ENCODE measurements at regions not wholly inside any gene's neighbourhood (a gene's known extent, or its start where the extent isn't known, plus 50 kb on each side); places are given as distances from the start of the nearest gene placed in this dataset.

GRCh38 chr13:82136880-82137279 is 1745.4 kb downstream of the SLITRK1 start:
- Histone ChIP-seq H2BK15ac (ENCODE audit: low read depth, low read length) (no peak overlapping the region), H4K8ac (ENCODE audit: low read depth in 2 of 2, low read length in 2 of 2) (no peak overlapping the region), H3K4me2 (ENCODE audit: low read depth, low read length) (no peak overlapping the region), H3K9me3 (ENCODE audit: control insufficient read depth, insufficient read depth, low read length) (no peaks in the 10 kb centered on the region; the same call in 1 of the 2 replicates), H3K79me1 (ENCODE audit: low read depth in 1 of 2, low read length in 2 of 2) (no peaks in the 10 kb centered on the region), H4K20me1 (ENCODE audit: insufficient read depth, low read length) (no peaks in the 10 kb centered on the region), H4K91ac (ENCODE audit: insufficient read depth, low read depth, low read length) (no peak overlapping the region), H4K5ac (ENCODE audit: low read depth, low read length) (no peak overlapping the region), H3K4me3 (ENCODE audit: insufficient read depth, low read depth, low read length) (no peak overlapping the region), H3K14ac (replicated peaks; ENCODE audit: low read depth, low read length) (no peak overlapping the region), H3K56ac (ENCODE audit: extremely low read depth, insufficient read depth, low read length) (no peak overlapping the region), H3K27me3 (ENCODE audit: control insufficient read depth, insufficient read depth, low read length) (no peaks in the 10 kb centered on the region), H3K18ac (ENCODE audit: low read depth, low read length) (no peak overlapping the region), H2BK5ac (ENCODE audit: low read depth, low read length, poor library complexity, severe bottlenecking) (no peak overlapping the region), H3K27ac (ENCODE audit: insufficient read depth, low read length) (no peak overlapping the region), H3K4me1 (ENCODE audit: control insufficient read depth, insufficient read depth, low read length) (no peaks in the 10 kb centered on the region), H2BK20ac (ENCODE audit: low read depth, low read length) (no peak overlapping the region), H3K9me1 (ENCODE audit: insufficient read depth, low read length) (no peaks in the 10 kb centered on the region), H3K36me3 (ENCODE audit: control insufficient read depth, insufficient read depth, low read length) (no peaks in the 10 kb centered on the region), H2AFZ (replicated peaks; ENCODE audit: low read length, poor library complexity) (no peak overlapping the region), H2AK5ac (ENCODE audit: low read depth, low read length) (no peak overlapping the region), H3K9ac (ENCODE audit: low read depth, low read length) (no peak overlapping the region), H2AK9ac (replicated peaks; ENCODE audit: low read depth, low read length, poor library complexity) (no peak overlapping the region), H3K23ac (ENCODE audit: low read depth, low read length) (no peak overlapping the region), H3K4ac (ENCODE audit: low read depth, low read length) (no peak overlapping the region), H2BK120ac (ENCODE audit: low read depth, low read length) (no peak overlapping the region)
- CTCF ChIA-PET, result no interaction called here
- POLR2A ChIA-PET (ENCODE audit: unreplicated experiment), result no interaction called here
- TF ChIP-seq SMC3 (IDR thresholded peaks at IDR 0.05; ENCODE audit: low read depth, low read length) (no peak), POLR2A (IDR thresholded peaks at IDR 0.05; ENCODE audit: low read depth, low read length) (no peak), NFE2L2 (IDR thresholded peaks at IDR 0.05; ENCODE audit: low read depth, low read length) (no peak), MAZ (IDR thresholded peaks at IDR 0.05; ENCODE audit: borderline replicate concordance, low read depth, low read length) (no peak), FOS (IDR thresholded peaks at IDR 0.05; ENCODE audit: low read depth, low read length) (no peak), RFX5 (IDR thresholded peaks at IDR 0.05; ENCODE audit: low read depth, low read length) (no peak), CEBPB (IDR thresholded peaks at IDR 0.05; ENCODE audit: low read depth, low read length) (no peak), RAD21 (IDR thresholded peaks at IDR 0.05; ENCODE audit: low read length) (no peak)
- TF ChIP-seq, protein P1, sequence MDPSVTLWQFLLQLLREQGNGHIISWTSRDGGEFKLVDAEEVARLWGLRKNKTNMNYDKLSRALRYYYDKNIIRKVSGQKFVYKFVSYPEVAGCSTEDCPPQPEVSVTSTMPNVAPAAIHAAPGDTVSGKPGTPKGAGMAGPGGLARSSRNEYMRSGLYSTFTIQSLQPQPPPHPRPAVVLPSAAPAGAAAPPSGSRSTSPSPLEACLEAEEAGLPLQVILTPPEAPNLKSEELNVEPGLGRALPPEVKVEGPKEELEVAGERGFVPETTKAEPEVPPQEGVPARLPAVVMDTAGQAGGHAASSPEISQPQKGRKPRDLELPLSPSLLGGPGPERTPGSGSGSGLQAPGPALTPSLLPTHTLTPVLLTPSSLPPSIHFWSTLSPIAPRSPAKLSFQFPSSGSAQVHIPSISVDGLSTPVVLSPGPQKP (IDR thresholded peaks at IDR 0.05; ENCODE audit: borderline replicate concordance, low read depth, low read length), result no peak
- TF ChIP-seq, protein P2, sequence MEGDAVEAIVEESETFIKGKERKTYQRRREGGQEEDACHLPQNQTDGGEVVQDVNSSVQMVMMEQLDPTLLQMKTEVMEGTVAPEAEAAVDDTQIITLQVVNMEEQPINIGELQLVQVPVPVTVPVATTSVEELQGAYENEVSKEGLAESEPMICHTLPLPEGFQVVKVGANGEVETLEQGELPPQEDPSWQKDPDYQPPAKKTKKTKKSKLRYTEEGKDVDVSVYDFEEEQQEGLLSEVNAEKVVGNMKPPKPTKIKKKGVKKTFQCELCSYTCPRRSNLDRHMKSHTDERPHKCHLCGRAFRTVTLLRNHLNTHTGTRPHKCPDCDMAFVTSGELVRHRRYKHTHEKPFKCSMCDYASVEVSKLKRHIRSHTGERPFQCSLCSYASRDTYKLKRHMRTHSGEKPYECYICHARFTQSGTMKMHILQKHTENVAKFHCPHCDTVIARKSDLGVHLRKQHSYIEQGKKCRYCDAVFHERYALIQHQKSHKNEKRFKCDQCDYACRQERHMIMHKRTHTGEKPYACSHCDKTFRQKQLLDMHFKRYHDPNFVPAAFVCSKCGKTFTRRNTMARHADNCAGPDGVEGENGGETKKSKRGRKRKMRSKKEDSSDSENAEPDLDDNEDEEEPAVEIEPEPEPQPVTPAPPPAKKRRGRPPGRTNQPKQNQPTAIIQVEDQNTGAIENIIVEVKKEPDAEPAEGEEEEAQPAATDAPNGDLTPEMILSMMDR (conservative IDR thresholded peaks at IDR 0.05; ENCODE audit: low read depth, low read length), result no peak
- dilution Hi-C loops (cut with HindIII; ENCODE audit: low sequenced_read_pairs, unreplicated experiment) (no loop called here), in situ Hi-C loops (cut with MboI; ENCODE audit: low sequenced_read_pairs) (no loop called here), intact Hi-C loops (cut with micrococcal nuclease) (no loop called here)
- BruUV-seq (replicated peaks), result no TSS peak
- no peak for ATAC-seq (ENCODE audit: low read depth)
- no CpG with 5 or more reads among the region's 2 CpGs for WGBS, 2 experiments (ENCODE audit: extremely low coverage in 2 of 2, insufficient read length in 1 of 2)
- no peak for DNase-seq

All from IMR-90 (cell line).